Left hindlimb (tissue), 1 donor: ENCODE measurements at regions not wholly inside any gene's neighbourhood (a gene's known extent, or its start where the extent isn't known, plus 50 kb on each side); places are given as distances from the start of the nearest gene placed in this dataset.

ENCODE experiments used
- DNase-seq: peaks from one replicate; pipeline ENCODE4 v3.0.0-alpha.2; 2018

GRCh38 chr16:79543219-79543618 is 57.3 kb downstream of the MAF start:
- DNase-seq, result no peak

- DNase-seq, result peak; percentile 37
Measured at GRCh38 chr16:79542237-79542774, 58.2 kb downstream of the MAF start.

- no peak for DNase-seq
Measured at GRCh38 chr16:79540825-79541595, 59.5 kb downstream of the MAF start.

- DNase-seq, result no peak
Measured at GRCh38 chr16:79537584-79537983, 63.0 kb downstream of the MAF start.

GRCh38 chr16:79536958-79537357 is 63.6 kb downstream of the MAF start:
- DNase-seq, result no peak

GRCh38 chr16:79535130-79535529 is 65.4 kb downstream of the MAF start:
- no peak for DNase-seq

GRCh38 chr16:79534143-79534542 is 66.4 kb downstream of the MAF start:
- no peak for DNase-seq

- no peak for DNase-seq
Measured at GRCh38 chr16:79533292-79533691, 67.2 kb downstream of the MAF start.

GRCh38 chr16:79532785-79533184 is 67.8 kb downstream of the MAF start:
- DNase-seq, result no peak

GRCh38 chr16:79532273-79532672 is 68.3 kb downstream of the MAF start:
- DNase-seq, result no peak

- DNase-seq, result no peak
Measured at GRCh38 chr16:79528338-79528737, 72.2 kb downstream of the MAF start.

GRCh38 chr16:79523971-79524370 is 76.6 kb downstream of the MAF start:
- no peak for DNase-seq

GRCh38 chr16:79519448-79519847 is 81.1 kb downstream of the MAF start:
- DNase-seq, result no peak

- DNase-seq, result no peak
Measured at GRCh38 chr16:79517156-79517555, 83.4 kb downstream of the MAF start.

- no peak for DNase-seq
Measured at GRCh38 chr16:79510879-79511278, 89.7 kb downstream of the MAF start.

GRCh38 chr16:79509906-79510305 is 90.6 kb downstream of the MAF start:
- DNase-seq, result no peak

- peak; percentile 79 for DNase-seq
Measured at GRCh38 chr16:79509211-79509631, 91.3 kb downstream of the MAF start.

- DNase-seq, result no peak
Measured at GRCh38 chr16:79508294-79508693, 92.2 kb downstream of the MAF start.

- no peak for DNase-seq
Measured at GRCh38 chr16:79505344-79505743, 95.2 kb downstream of the MAF start.

- no peak for DNase-seq
Measured at GRCh38 chr16:79503511-79503910, 97.0 kb downstream of the MAF start.

- DNase-seq, result no peak
Measured at GRCh38 chr16:79501446-79501845, 99.1 kb downstream of the MAF start.

GRCh38 chr16:79500866-79501265 is 99.7 kb downstream of the MAF start:
- DNase-seq, result no peak

- no peak for DNase-seq
Measured at GRCh38 chr16:79500286-79500685, 100.3 kb downstream of the MAF start.

- DNase-seq, result no peak
Measured at GRCh38 chr16:79498928-79499327, 101.6 kb downstream of the MAF start.
